ENCODE measurements at regions not wholly inside any gene's neighbourhood (a gene's known extent, or its start where the extent isn't known, plus 50 kb on each side); places are given as distances from the start of the nearest gene placed in this dataset.

GRCh38 chr9:78640728-78641127 is 343.8 kb downstream of the PSAT1 start:
- no peak overlapping the region for H3K4me3 ChIP-seq (ENCODE audit: low read depth, low read length)
- TF ChIP-seq, protein P1, sequence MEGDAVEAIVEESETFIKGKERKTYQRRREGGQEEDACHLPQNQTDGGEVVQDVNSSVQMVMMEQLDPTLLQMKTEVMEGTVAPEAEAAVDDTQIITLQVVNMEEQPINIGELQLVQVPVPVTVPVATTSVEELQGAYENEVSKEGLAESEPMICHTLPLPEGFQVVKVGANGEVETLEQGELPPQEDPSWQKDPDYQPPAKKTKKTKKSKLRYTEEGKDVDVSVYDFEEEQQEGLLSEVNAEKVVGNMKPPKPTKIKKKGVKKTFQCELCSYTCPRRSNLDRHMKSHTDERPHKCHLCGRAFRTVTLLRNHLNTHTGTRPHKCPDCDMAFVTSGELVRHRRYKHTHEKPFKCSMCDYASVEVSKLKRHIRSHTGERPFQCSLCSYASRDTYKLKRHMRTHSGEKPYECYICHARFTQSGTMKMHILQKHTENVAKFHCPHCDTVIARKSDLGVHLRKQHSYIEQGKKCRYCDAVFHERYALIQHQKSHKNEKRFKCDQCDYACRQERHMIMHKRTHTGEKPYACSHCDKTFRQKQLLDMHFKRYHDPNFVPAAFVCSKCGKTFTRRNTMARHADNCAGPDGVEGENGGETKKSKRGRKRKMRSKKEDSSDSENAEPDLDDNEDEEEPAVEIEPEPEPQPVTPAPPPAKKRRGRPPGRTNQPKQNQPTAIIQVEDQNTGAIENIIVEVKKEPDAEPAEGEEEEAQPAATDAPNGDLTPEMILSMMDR (IDR thresholded peaks at IDR 0.05; ENCODE audit: low read depth, low read length): no peak

DNA sequence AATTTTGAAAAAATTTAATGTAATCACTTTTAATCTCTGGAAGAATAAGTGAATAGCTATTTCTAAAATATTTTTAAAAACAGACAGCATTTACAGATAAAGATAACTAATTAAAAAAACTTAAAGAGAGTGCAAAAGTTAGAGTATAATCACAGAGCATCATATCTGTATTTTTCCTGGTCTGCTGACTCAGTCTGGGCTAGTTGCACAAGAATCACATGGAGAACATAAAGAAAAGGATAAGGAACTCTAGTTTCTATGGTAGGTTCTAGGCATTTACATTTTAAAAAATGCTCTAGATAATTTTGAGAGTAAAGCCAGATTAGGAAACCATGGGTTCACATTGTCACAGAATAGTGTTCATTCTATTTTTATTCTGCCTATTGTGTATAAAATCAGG is 347.4 kb downstream of the PSAT1 start:
- TF ChIP-seq, protein P1 (IDR thresholded peaks at IDR 0.05; ENCODE audit: low read depth, low read length): no peak
- H3K4me3 ChIP-seq (ENCODE audit: low read depth, low read length): no peak overlapping the region

- no peak overlapping the region for H3K4me3 ChIP-seq (ENCODE audit: low read depth, low read length)
- TF ChIP-seq, protein P1 (IDR thresholded peaks at IDR 0.05; ENCODE audit: low read depth, low read length): no peak
Observed at GRCh38 chr9:78654324-78654723, 357.4 kb downstream of the PSAT1 start.

- TF ChIP-seq, protein P1 (IDR thresholded peaks at IDR 0.05; ENCODE audit: low read depth, low read length): no peak
- H3K4me3 ChIP-seq (ENCODE audit: low read depth, low read length): no peak overlapping the region
Observed at GRCh38 chr9:78663369-78663768, 366.4 kb downstream of the PSAT1 start.

DNA sequence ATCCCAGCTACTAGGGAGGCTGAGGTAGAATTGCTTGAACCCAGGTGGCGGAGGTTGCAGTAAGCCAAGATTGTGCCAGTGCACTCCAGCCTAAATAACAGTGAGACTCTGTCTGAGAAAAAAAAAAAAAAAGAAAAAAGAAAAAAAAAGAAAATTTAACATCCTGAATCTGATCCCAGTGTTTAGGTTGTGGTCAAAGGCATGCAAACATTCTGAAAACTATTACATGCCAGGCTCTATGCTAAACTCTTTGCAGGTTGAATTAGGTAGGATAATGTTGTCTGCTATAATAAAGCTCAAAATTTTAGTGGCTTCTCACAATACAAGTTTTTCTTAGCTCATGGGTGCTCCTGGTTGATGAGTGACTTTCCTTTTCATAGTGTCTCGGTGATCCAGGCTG is 367.4 kb downstream of the PSAT1 start:
- no peak overlapping the region for H3K4me3 ChIP-seq (ENCODE audit: low read depth, low read length)
- TF ChIP-seq, protein P1 (IDR thresholded peaks at IDR 0.05; ENCODE audit: low read depth, low read length): no peak

- H3K4me3 ChIP-seq (ENCODE audit: low read depth, low read length): no peak overlapping the region
- TF ChIP-seq, protein P1 (IDR thresholded peaks at IDR 0.05; ENCODE audit: low read depth, low read length): no peak
Observed at GRCh38 chr9:78666818-78667414, 370.0 kb downstream of the PSAT1 start.

DNA sequence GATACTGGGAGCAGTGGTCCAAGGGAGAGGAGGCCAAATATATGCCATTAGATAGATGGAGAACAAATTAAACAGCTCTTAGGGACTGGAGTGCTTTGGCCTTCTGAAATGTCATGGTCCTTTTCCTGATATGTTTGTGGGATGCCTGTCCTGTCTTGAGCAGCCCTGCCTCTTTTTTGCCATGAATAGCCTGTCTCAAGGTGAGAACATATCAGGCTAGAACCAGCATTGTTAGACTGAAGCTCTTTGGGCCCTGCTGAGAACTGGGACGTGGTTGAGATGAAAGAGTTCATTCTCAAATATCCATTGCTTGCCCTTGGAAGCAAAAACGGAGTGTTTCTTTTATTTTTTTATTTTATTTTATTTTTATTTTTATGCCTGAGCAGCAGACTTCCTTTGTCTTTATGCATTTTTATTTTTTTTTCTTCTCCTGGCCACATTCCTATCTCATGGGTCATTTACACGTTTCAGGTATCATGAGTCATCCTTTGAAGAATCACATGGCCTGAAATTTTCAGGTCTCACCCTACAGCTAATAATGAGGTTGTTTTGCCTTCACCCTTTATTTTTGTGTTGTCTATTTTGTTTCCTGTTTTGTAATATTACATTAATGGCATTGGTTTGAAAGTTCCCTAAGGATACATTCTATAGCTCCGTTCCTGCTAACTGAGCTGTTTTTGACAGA is 371.4 kb downstream of the PSAT1 start:
- no peak overlapping the region for H3K4me3 ChIP-seq (ENCODE audit: low read depth, low read length)
- TF ChIP-seq, protein P1 (IDR thresholded peaks at IDR 0.05; ENCODE audit: low read depth, low read length): no peak
